Cardiac muscle cell (in vitro differentiated cells and primary cell): ENCODE measurements at regions not wholly inside any gene's neighbourhood (a gene's known extent, or its start where the extent isn't known, plus 50 kb on each side); places are given as distances from the start of the nearest gene placed in this dataset.

Source experiments
- DNase-seq, 2 donors: peaks; one replicate each; pipeline versions ENCODE4 v3.0.0 to v3.0.0-alpha.2; 2010 to 2017; ENCODE audit warnings: low read depth in 1 of 2, low spot score in 1 of 2
- H3K27ac ChIP-seq: fragments of 200-600 bp; sonication (generic); 2 replicates; pipeline ENCODE4 v1.5.1; 2016
- H3K27me3 ChIP-seq: fragments of 200-600 bp; sonication (generic); 2 replicates; pipeline ENCODE4 v1.6.0; 2016; ENCODE audit warnings: control low read depth
- H3K36me3 ChIP-seq: fragments of 200-600 bp; sonication (generic); 2 replicates; pipeline ENCODE4 v1.5.1; 2016; ENCODE audit warnings: control low read depth
- H3K4me1 ChIP-seq: fragments of 200-600 bp; sonication (generic); 2 replicates; pipeline ENCODE4 v1.8.1; 2017; ENCODE audit warnings: low read depth, mild to moderate bottlenecking, mixed run types
- H3K4me3 ChIP-seq: fragments of 200-600 bp; sonication (generic); 2 replicates; pipeline ENCODE4 v1.5.1; 2016; ENCODE audit warnings: mild to moderate bottlenecking
- H3K9me3 ChIP-seq: fragments of 200-600 bp; sonication (generic); 2 replicates; pipeline ENCODE4 v1.5.1; 2017; ENCODE audit warnings: low read depth, mild to moderate bottlenecking, control low read depth
- CTCF ChIP-seq: IDR thresholded peaks from 2 replicates; pipeline ENCODE4 v1.5.1; 2012; ENCODE audit warnings: low read depth, mild to moderate bottlenecking, low read length

DNA sequence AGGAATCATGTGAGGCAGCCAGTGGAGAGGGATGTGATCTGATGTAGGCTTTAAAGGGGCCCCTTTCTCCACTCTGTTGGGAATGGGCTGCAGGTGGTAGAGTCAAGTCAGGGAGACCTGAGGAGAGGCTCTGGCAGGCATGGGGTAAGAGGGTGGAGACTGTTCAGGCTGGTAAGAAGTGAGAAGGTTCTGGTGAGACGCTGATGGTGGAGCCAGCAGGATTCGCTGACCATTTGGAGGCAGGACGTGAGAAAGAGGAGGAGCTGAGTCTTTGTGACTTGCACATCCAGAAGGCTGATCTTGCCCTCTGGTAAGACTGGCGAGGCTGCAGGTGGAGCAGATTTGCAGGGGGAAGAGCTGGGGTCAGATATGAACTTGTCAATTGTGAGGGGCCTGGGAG is 248.0 kb downstream of the NSG2 start:
- no peak for DNase-seq
- Histone ChIP-seq H3K9me3 (no peaks in the 10 kb centered on the region), H3K36me3 (no peaks in the 10 kb centered on the region)

DNA sequence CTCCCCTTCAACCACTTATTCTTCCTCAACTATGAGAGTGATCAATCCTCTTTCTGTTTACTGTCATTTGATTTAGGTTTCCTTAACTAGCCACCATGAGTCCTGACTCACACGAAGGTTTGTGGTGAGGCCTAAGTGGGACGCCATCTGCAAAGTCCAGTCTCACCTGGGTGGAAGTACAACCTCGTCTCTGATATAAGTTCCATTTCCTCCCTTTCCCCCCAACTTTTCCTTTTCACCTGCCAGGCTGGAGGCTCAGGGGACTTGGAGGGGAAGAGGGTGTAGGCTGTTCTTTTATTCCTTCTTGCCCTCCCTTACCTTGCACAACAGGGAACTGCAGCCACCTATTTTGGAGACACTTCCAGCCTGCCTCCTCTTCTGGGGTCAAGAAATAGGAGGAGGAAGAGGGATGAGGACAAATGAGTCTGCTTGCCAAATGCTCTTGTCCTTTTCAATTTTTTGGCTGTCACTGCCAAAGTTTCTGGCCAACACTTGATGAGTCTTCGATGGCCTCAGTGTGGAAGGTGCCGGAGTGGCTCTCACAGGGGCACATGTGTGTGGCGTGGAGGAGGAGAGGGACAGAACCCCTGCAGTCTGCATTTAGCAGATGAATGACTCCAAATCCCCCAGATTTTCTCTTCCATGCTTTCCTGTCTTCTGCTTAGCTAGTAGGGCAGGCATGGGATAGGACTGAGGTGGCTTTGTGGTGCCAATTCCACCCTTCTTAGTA is 249.6 kb downstream of the NSG2 start:
- DNase-seq = no peak
- H3K36me3 ChIP-seq = no peaks in the 10 kb centered on the region
- no peak for TF ChIP-seq CTCF
- no peak overlapping the region for H3K27ac ChIP-seq
- no peak overlapping the region for H3K4me3 ChIP-seq
- H3K4me1 ChIP-seq = no peaks in the 10 kb centered on the region
- no peaks in the 10 kb centered on the region for H3K27me3 ChIP-seq
- no peaks in the 10 kb centered on the region for H3K9me3 ChIP-seq

More for the DNA sequence above, 248.0 kb downstream of the NSG2 start:
- Histone ChIP-seq H3K4me1 (no peaks in the 10 kb centered on the region), H3K27ac (no peak overlapping the region), H3K4me3 (no peak overlapping the region), H3K27me3 (no peaks in the 10 kb centered on the region)
- no peak for TF ChIP-seq CTCF

- no peak overlapping the region for H3K27ac ChIP-seq
Measured at GRCh38 chr5:174295702-174296436, 250.4 kb downstream of the NSG2 start.

DNA sequence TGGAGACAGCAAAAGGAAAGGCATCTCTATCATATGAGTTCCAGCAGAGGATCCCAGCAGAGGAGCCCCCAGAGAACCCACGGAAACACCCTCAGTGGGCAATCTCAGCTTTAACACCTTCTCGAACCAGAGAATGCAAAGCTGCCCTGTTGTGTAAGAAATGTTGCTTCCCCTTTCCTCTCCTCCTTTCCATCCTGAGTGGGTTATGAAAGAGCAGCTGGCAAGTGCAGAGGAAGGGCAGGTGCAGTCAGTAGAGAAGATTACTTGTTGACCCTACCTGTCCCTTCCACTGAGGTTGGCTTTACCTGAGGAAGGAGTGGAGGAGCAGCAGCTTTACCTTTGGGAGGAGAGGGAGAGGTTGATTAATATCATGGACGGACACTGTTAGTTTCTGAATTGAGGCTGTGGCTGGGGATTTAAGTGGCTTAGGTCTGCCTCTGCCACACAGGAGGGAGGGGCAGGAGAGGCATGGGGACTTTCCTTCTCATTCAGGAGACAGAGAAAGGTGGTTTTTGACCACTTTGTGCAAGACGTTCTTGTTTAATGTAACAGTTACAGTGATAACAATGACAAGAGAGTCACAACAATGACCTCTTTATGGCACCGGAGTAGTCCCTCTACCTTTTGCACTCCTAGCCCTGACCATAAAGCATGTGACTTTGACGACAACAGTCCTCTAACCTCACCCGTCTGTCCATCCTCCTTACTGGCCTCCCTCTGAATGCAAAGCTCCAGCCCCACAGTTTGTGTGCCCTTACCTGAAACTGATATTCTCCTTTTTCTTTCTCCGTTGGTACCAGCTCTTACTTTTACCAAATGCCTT is 254.8 kb downstream of the NSG2 start:
- DNase-seq = no peak
- peaks cover 18% of the 10 kb centered on the region for H3K4me1 ChIP-seq
- no peak for TF ChIP-seq CTCF
- no peak overlapping the region for H3K4me3 ChIP-seq
- no peaks in the 10 kb centered on the region for H3K9me3 ChIP-seq
- no peaks in the 10 kb centered on the region for H3K36me3 ChIP-seq
- peak overlapping the region; percentile 49 for H3K27ac ChIP-seq
- no peaks in the 10 kb centered on the region for H3K27me3 ChIP-seq

More at GRCh38 chr5:174295702-174296436, 250.4 kb downstream of the NSG2 start:
- Histone ChIP-seq H3K27me3 (no peaks in the 10 kb centered on the region), H3K36me3 (no peaks in the 10 kb centered on the region), H3K4me1 (peaks cover 2% of the 10 kb centered on the region), H3K4me3 (no peak overlapping the region), H3K9me3 (no peaks in the 10 kb centered on the region)
- TF ChIP-seq CTCF = no peak
- DNase-seq = no peak

DNA sequence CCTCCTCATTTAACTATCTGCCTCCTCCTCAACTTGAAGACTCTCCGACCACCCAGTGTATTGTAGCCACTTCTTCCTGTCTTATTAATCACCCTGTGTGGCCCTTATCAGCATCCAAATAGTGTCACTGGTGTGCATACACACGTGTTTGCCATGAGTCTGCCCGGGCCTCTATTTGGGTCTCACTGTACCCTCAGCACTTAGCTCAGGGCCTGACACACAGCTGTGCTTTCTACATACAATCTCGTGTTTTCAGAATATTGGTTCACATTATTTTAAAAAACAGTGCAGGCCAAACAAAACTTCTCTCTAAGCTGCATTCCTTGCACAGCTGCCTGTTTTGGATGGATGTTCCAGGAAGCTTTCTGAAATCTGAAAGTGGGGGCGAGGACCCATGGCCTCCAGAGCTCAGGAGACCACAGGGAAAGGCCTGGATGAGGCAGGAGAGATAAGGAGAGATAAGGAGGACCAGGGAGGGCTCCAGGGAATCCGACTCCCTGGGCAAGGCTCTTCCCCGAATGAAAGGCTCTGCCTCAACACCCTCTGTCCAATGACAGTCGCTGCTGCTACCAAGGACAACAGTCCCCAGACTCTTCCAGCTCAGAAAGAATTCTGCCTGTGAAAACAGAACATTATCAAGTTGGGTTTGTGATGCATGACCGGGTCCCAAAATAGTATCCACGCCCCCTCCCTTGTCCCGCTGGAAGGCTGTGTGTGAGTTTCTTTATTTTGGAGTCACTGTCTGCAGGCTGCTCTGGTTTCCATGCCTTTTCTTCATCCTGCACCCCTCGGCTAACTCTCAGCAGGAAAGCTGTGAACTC is 255.6 kb downstream of the NSG2 start:
- Histone ChIP-seq H3K27ac (peak overlapping the region; percentile 49), H3K4me1 (peaks cover 18% of the 10 kb centered on the region), H3K36me3 (no peaks in the 10 kb centered on the region), H3K9me3 (no peaks in the 10 kb centered on the region), H3K4me3 (no peak overlapping the region), H3K27me3 (no peaks in the 10 kb centered on the region)
- peak in 1 of 2 donors; percentile 57 for DNase-seq
- TF ChIP-seq CTCF = no peak
